ENCODE measurements at regions not wholly inside any gene's neighbourhood (a gene's known extent, or its start where the extent isn't known, plus 50 kb on each side); places are given as distances from the start of the nearest gene placed in this dataset.

GRCh38 chr6:16898640-16899396 is 137.6 kb upstream of the ATXN1 start:
- 62% methylated on average over 8 of the region's 8 CpGs for WGBS (ENCODE audit: missing lambda C conversion rate)
- 0 out of 3 replicates have a peak, but pooled peaks cover 2% of the 10 kb centered on the region for H3K9me3 ChIP-seq
- POLR2A ChIA-PET = no interaction called here

DNA sequence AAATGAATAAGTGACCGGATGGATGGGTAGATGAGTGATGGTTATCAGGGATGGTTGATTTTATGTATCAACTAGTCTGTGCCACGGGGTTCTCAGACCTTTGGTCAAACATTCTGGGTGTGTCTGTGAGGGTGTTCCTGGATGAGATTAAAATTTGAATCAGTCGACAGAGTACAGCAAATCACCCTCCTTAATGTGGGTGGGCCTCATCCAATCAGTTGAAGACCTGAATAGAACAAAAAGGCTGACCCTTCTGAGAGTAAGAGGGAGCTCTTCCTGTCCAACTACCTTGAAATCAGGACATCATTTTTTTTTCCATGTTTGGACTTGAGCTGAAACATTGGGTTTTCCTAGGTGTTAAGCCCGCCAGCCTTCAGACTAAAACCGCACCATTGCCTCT is 136.4 kb upstream of the ATXN1 start:
- Histone ChIP-seq H3K27ac (no peak overlapping the region), H3K4me2 (no peak overlapping the region), H3K4me3 (no peak overlapping the region), H3K9me3 (0 out of 3 replicates have a peak, but pooled peaks cover 2% of the 10 kb centered on the region), H3K4me1 (no peaks in the 10 kb centered on the region)
- TF ChIP-seq REST (IDR thresholded peaks at IDR 0.05) (no peak), NPAS2 (CRISPR knock-in tag; IDR thresholded peaks at IDR 0.05; ENCODE audit: borderline replicate concordance) (no peak), TFCP2L1 (CRISPR knock-in tag; IDR thresholded peaks at IDR 0.05) (no peak), MAZ (IDR thresholded peaks at IDR 0.05; ENCODE audit: borderline replicate concordance, low read depth, low read length) (no peak), RAD21 (conservative IDR thresholded peaks at IDR 0.05 in 1 of 2, IDR thresholded peaks at IDR 0.05 in 1 of 2) (no peak), ZNF302 (CRISPR knock-in tag; IDR thresholded peaks at IDR 0.05) (no peak), EHF (CRISPR knock-in tag; IDR thresholded peaks at IDR 0.05) (no peak), ZC3H11A (IDR thresholded peaks at IDR 0.05) (no peak), HOXA7 (CRISPR knock-in tag; IDR thresholded peaks at IDR 0.05) (no peak), POLR2A (IDR thresholded peaks at IDR 0.05; ENCODE audit: low read length) (no peak)
- TF ChIP-seq, protein P1, sequence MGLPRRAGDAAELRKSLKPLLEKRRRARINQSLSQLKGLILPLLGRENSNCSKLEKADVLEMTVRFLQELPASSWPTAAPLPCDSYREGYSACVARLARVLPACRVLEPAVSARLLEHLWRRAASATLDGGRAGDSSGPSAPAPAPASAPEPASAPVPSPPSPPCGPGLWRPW (IDR thresholded peaks at IDR 0.05) = no peak
- ATAC-seq (no peak), DNase-seq (ENCODE audit: low read depth in 1 of 2, low spot score in 1 of 2) (no peak), FAIRE-seq (no peak)
- WGBS (ENCODE audit: missing lambda C conversion rate) = 54% methylated on average over 5 of the region's 5 CpGs
- ChIA-PET CTCF (no interaction called here), POLR2A (no interaction called here)

More at GRCh38 chr6:16898640-16899396, 137.6 kb upstream of the ATXN1 start:
- no peak for ATAC-seq
- no peak overlapping the region for H3K4me3 ChIP-seq
- no peak for TF ChIP-seq RAD21 (conservative IDR thresholded peaks at IDR 0.05 in 1 of 2, IDR thresholded peaks at IDR 0.05 in 1 of 2)
- H3K27ac ChIP-seq = no peak overlapping the region
- DNase-seq (ENCODE audit: low read depth in 1 of 2, low spot score in 1 of 2) = no peak
- H3K4me2 ChIP-seq = no peak overlapping the region
- CTCF ChIA-PET = no interaction called here
- FAIRE-seq = no peak
- H3K4me1 ChIP-seq = no peaks in the 10 kb centered on the region

DNA sequence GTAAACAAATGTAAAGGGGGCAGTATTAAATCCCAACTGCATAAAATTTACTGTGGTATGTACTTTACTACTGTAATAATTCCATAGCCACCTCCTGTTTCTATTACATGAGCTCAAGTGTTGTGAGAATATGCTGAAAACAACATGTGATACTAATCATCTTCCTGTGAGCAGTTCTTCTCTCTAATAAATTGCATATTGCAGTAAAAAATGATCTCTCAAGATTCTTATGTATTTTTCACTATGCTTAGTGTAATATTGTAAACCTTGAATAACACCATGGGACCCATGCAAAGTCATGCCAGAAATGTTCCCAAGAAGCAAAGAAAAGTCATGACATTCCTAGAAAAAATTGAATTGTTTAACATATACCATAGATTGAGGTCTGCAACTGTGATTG is 133.0 kb upstream of the ATXN1 start:
- POLR2A ChIA-PET = no interaction called here

More for the DNA sequence above, 133.0 kb upstream of the ATXN1 start:
- Histone ChIP-seq H3K4me2 (no peak overlapping the region), H3K9me3 (0 out of 3 replicates have a peak, but pooled peaks cover 2% of the 10 kb centered on the region), H3K4me3 (no peak overlapping the region), H3K27ac (no peak overlapping the region), H3K4me1 (no peaks in the 10 kb centered on the region)
- TF ChIP-seq TFCP2L1 (CRISPR knock-in tag; IDR thresholded peaks at IDR 0.05) = no peak
- no peak for TF ChIP-seq KDM1A (IDR thresholded peaks at IDR 0.05; ENCODE audit: low read depth)
- TF ChIP-seq, protein P2, sequence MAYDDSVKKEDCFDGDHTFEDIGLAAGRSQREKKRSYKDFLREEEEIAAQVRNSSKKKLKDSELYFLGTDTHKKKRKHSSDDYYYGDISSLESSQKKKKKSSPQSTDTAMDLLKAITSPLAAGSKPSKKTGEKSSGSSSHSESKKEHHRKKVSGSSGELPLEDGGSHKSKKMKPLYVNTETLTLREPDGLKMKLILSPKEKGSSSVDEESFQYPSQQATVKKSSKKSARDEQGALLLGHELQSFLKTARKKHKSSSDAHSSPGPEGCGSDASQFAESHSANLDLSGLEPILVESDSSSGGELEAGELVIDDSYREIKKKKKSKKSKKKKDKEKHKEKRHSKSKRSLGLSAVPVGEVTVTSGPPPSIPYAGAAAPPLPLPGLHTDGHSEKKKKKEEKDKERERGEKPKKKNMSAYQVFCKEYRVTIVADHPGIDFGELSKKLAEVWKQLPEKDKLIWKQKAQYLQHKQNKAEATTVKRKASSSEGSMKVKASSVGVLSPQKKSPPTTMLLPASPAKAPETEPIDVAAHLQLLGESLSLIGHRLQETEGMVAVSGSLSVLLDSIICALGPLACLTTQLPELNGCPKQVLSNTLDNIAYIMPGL (CRISPR knock-in tag; IDR thresholded peaks at IDR 0.05; ENCODE audit: borderline replicate concordance) = no peak
- TF ChIP-seq RNF2 (IDR thresholded peaks at IDR 0.05; ENCODE audit: borderline replicate concordance, low read depth) = no peak
- TF ChIP-seq POLR2AphosphoS2 (conservative IDR thresholded peaks at IDR 0.05; ENCODE audit: low read length) = no peak
- no peak for TF ChIP-seq MAZ (IDR thresholded peaks at IDR 0.05; ENCODE audit: borderline replicate concordance, low read depth, low read length)
- no peak for TF ChIP-seq RFX5 (IDR thresholded peaks at IDR 0.05)
- TF ChIP-seq TP53 (CRISPR knock-in tag; IDR thresholded peaks at IDR 0.05) = no peak
- no peak for TF ChIP-seq HDAC2 (IDR thresholded peaks at IDR 0.05)
- no peak for TF ChIP-seq HOXB13 (CRISPR knock-in tag; IDR thresholded peaks at IDR 0.05; ENCODE audit: low read depth)
- no peak for TF ChIP-seq MYC (IDR thresholded peaks at IDR 0.05; ENCODE audit: borderline replicate concordance, low read length)
- TF ChIP-seq RARB (CRISPR knock-in tag; IDR thresholded peaks at IDR 0.05) = no peak
- no peak for TF ChIP-seq HOXB5 (CRISPR knock-in tag; IDR thresholded peaks at IDR 0.05)
- TF ChIP-seq REST (IDR thresholded peaks at IDR 0.05) = no peak
- TF ChIP-seq FOSB (CRISPR knock-in tag; IDR thresholded peaks at IDR 0.05) = no peak
- ATAC-seq (no peak), FAIRE-seq (no peak), DNase-seq (ENCODE audit: low read depth in 1 of 2, low spot score in 1 of 2) (no peak)
- CTCF ChIA-PET = no interaction called here
